ENCODE measurements at regions not wholly inside any gene's neighbourhood (a gene's known extent, or its start where the extent isn't known, plus 50 kb on each side); places are given as distances from the start of the nearest gene placed in this dataset.
"Not testable (repeated sequence)": the region's sequence is repeated elsewhere in the genome, so short reads cannot be mapped to it uniquely, and the experiment has no call there.

- H3K27me3 ChIP-seq (ENCODE audit: low read depth) = no peaks in the 10 kb centered on the region
- in situ Hi-C loops (cut with MboI; ENCODE audit: low sequenced_read_pairs) = no loop called here
- no peak overlapping the region for H3K4me3 ChIP-seq
- H3K9me3 ChIP-seq = no peaks in the 10 kb centered on the region
- no peak for DNase-seq (ENCODE audit: low spot score in 2 of 2)
- H3K4me1 ChIP-seq = no peaks in the 10 kb centered on the region
- H3K36me3 ChIP-seq (replicated peaks) = no peaks in the 10 kb centered on the region
Measured at GRCh38 chr18:1797235-1797634, 774.1 kb downstream of the METTL4 start.

GRCh38 chr18:1805521-1805920, 765.8 kb downstream of the METTL4 start:
- H3K9me3 ChIP-seq = no peaks in the 10 kb centered on the region
- DNase-seq (ENCODE audit: low spot score in 2 of 2) = no peak
- in situ Hi-C loops (cut with MboI; ENCODE audit: low sequenced_read_pairs) = no loop called here

GRCh38 chr18:1806884-1807615, 764.3 kb downstream of the METTL4 start:
- no peak for DNase-seq (ENCODE audit: low spot score in 2 of 2)
- Histone ChIP-seq H3K9me3 (no peaks in the 10 kb centered on the region), H3K27me3 (ENCODE audit: low read depth) (no peaks in the 10 kb centered on the region), H3K36me3 (replicated peaks) (no peaks in the 10 kb centered on the region), H3K4me3 (no peak overlapping the region), H3K4me1 (no peaks in the 10 kb centered on the region; the same call in 1 of the 2 replicates)
- in situ Hi-C loops (cut with MboI; ENCODE audit: low sequenced_read_pairs) = no loop called here

More at GRCh38 chr18:1805521-1805920, 765.8 kb downstream of the METTL4 start:
- H3K36me3 ChIP-seq (replicated peaks) = no peaks in the 10 kb centered on the region
- no peaks in the 10 kb centered on the region for H3K27me3 ChIP-seq (ENCODE audit: low read depth)
- no peaks in the 10 kb centered on the region for H3K4me1 ChIP-seq
- no peak overlapping the region for H3K4me3 ChIP-seq

- Histone ChIP-seq H3K4me3 (no peak overlapping the region), H3K9me3 (no peaks in the 10 kb centered on the region), H3K36me3 (replicated peaks) (no peaks in the 10 kb centered on the region), H3K4me1 (no peaks in the 10 kb centered on the region; the same call in 1 of the 2 replicates), H3K27me3 (ENCODE audit: low read depth) (no peaks in the 10 kb centered on the region)
- DNase-seq (ENCODE audit: low spot score in 2 of 2) = no peak
- in situ Hi-C loops (cut with MboI; ENCODE audit: low sequenced_read_pairs) = no loop called here
Measured at GRCh38 chr18:1811282-1811681, 760.0 kb downstream of the METTL4 start.

- Histone ChIP-seq H3K4me1 (no peaks in the 10 kb centered on the region; the same call in 1 of the 2 replicates), H3K27me3 (ENCODE audit: low read depth) (no peaks in the 10 kb centered on the region), H3K9me3 (no peaks in the 10 kb centered on the region), H3K4me3 (no peak overlapping the region), H3K36me3 (replicated peaks) (no peaks in the 10 kb centered on the region)
- in situ Hi-C loops (cut with MboI; ENCODE audit: low sequenced_read_pairs) = no loop called here
- DNase-seq (ENCODE audit: low spot score in 2 of 2) = no peak
Measured at GRCh38 chr18:1825296-1825695, 746.0 kb downstream of the METTL4 start.

GRCh38 chr18:1840878-1841277, 730.4 kb downstream of the METTL4 start:
- H3K4me3 ChIP-seq = no peak overlapping the region
- no peaks in the 10 kb centered on the region for H3K36me3 ChIP-seq (replicated peaks)
- no peak for DNase-seq (ENCODE audit: low spot score in 2 of 2)
- in situ Hi-C loops (cut with MboI; ENCODE audit: low sequenced_read_pairs) = no loop called here
- H3K4me1 ChIP-seq = no peaks in the 10 kb centered on the region
- no peaks in the 10 kb centered on the region for H3K9me3 ChIP-seq
- H3K27me3 ChIP-seq (ENCODE audit: low read depth) = no peaks in the 10 kb centered on the region

- Histone ChIP-seq H3K4me3 (no peak overlapping the region), H3K27me3 (ENCODE audit: low read depth) (no peaks in the 10 kb centered on the region), H3K9me3 (no peaks in the 10 kb centered on the region), H3K4me1 (no peaks in the 10 kb centered on the region), H3K36me3 (replicated peaks) (no peaks in the 10 kb centered on the region)
- in situ Hi-C loops (cut with MboI; ENCODE audit: low sequenced_read_pairs) = no loop called here
- no peak for DNase-seq (ENCODE audit: low spot score in 2 of 2)
Measured at GRCh38 chr18:1846640-1847039, 724.7 kb downstream of the METTL4 start.

- in situ Hi-C loops (cut with MboI; ENCODE audit: low sequenced_read_pairs) = no loop called here
- DNase-seq (ENCODE audit: low spot score in 2 of 2) = no peak
- Histone ChIP-seq H3K9me3 (no peaks in the 10 kb centered on the region), H3K36me3 (replicated peaks) (no peaks in the 10 kb centered on the region), H3K4me1 (no peaks in the 10 kb centered on the region; the same call in 1 of the 2 replicates), H3K4me3 (no peak overlapping the region), H3K27me3 (ENCODE audit: low read depth) (no peaks in the 10 kb centered on the region)
Measured at GRCh38 chr18:1848716-1849115, 722.6 kb downstream of the METTL4 start.

- no peak for DNase-seq (ENCODE audit: low spot score in 2 of 2)
- Histone ChIP-seq H3K36me3 (replicated peaks) (no peaks in the 10 kb centered on the region), H3K4me1 (no peaks in the 10 kb centered on the region; the same call in 1 of the 2 replicates), H3K4me3 (no peak overlapping the region), H3K9me3 (no peaks in the 10 kb centered on the region), H3K27me3 (ENCODE audit: low read depth) (no peaks in the 10 kb centered on the region)
- in situ Hi-C loops (cut with MboI; ENCODE audit: low sequenced_read_pairs) = no loop called here
Measured at GRCh38 chr18:1849386-1849785, 721.9 kb downstream of the METTL4 start.

GRCh38 chr18:1857281-1857680, 714.0 kb downstream of the METTL4 start:
- H3K4me1 ChIP-seq; in situ Hi-C loops (cut with MboI; ENCODE audit: low sequenced_read_pairs): not testable (repeated sequence)

GRCh38 chr18:1861473-1861872, 709.8 kb downstream of the METTL4 start:
- no peaks in the 10 kb centered on the region for H3K9me3 ChIP-seq
- H3K36me3 ChIP-seq (replicated peaks) = no peaks in the 10 kb centered on the region
- no peaks in the 10 kb centered on the region for H3K27me3 ChIP-seq (ENCODE audit: low read depth)
- in situ Hi-C loops (cut with MboI; ENCODE audit: low sequenced_read_pairs) = no loop called here
- H3K4me3 ChIP-seq = no peak overlapping the region
- H3K4me1 ChIP-seq = no peaks in the 10 kb centered on the region
- DNase-seq (ENCODE audit: low spot score in 2 of 2) = no peak

More at GRCh38 chr18:1857281-1857680, 714.0 kb downstream of the METTL4 start:
- not testable (repeated sequence) for H3K27me3 ChIP-seq (ENCODE audit: low read depth); DNase-seq (ENCODE audit: low spot score in 2 of 2); H3K4me3 ChIP-seq; H3K36me3 ChIP-seq (replicated peaks); H3K9me3 ChIP-seq

GRCh38 chr18:1865869-1866268, 705.4 kb downstream of the METTL4 start:
- DNase-seq (ENCODE audit: low spot score in 2 of 2) = no peak
- in situ Hi-C loops (cut with MboI; ENCODE audit: low sequenced_read_pairs) = no loop called here

GRCh38 chr18:1872274-1872673, 699.0 kb downstream of the METTL4 start:
- Histone ChIP-seq H3K9me3 (no peaks in the 10 kb centered on the region), H3K27me3 (ENCODE audit: low read depth) (no peaks in the 10 kb centered on the region), H3K4me1 (peaks cover 5% of the 10 kb centered on the region), H3K4me3 (no peak overlapping the region), H3K36me3 (replicated peaks) (no peaks in the 10 kb centered on the region)
- in situ Hi-C loops (cut with MboI; ENCODE audit: low sequenced_read_pairs) = no loop called here
- no peak for DNase-seq (ENCODE audit: low spot score in 2 of 2)

More at GRCh38 chr18:1865869-1866268, 705.4 kb downstream of the METTL4 start:
- Histone ChIP-seq H3K36me3 (replicated peaks) (no peaks in the 10 kb centered on the region), H3K4me1 (peaks cover 5% of the 10 kb centered on the region), H3K9me3 (no peaks in the 10 kb centered on the region), H3K4me3 (no peak overlapping the region), H3K27me3 (ENCODE audit: low read depth) (no peaks in the 10 kb centered on the region)

GRCh38 chr18:1875219-1875618, 696.1 kb downstream of the METTL4 start:
- in situ Hi-C loops (cut with MboI; ENCODE audit: low sequenced_read_pairs) = no loop called here
- no peak overlapping the region for H3K4me3 ChIP-seq
- no peaks in the 10 kb centered on the region for H3K27me3 ChIP-seq (ENCODE audit: low read depth)
- DNase-seq (ENCODE audit: low spot score in 2 of 2) = no peak
- no peaks in the 10 kb centered on the region for H3K36me3 ChIP-seq (replicated peaks)
- H3K4me1 ChIP-seq = peaks cover under 1% of the 10 kb centered on the region; the same call in 1 of the 2 replicates
- H3K9me3 ChIP-seq = no peaks in the 10 kb centered on the region

- DNase-seq (ENCODE audit: low spot score in 2 of 2) = no peak
- Histone ChIP-seq H3K4me3 (no peak overlapping the region), H3K27me3 (ENCODE audit: low read depth) (no peaks in the 10 kb centered on the region), H3K9me3 (no peaks in the 10 kb centered on the region), H3K36me3 (replicated peaks) (no peaks in the 10 kb centered on the region), H3K4me1 (no peaks in the 10 kb centered on the region)
- in situ Hi-C loops (cut with MboI; ENCODE audit: low sequenced_read_pairs) = no loop called here
Measured at GRCh38 chr18:1884623-1885022, 686.7 kb downstream of the METTL4 start.

Data from HAP-1 (cell line).